Astrocyte (in vitro differentiated cells and primary cell): ENCODE measurements at regions not wholly inside any gene's neighbourhood (a gene's known extent, or its start where the extent isn't known, plus 50 kb on each side); places are given as distances from the start of the nearest gene placed in this dataset.

Experiments used
- CTCF ChIP-seq: IDR thresholded peaks from 2 replicates; pipeline ENCODE4 v1.5.1; 2011; ENCODE audit warnings: low read depth, mild to moderate bottlenecking, inconsistent platforms, low read length, moderate library complexity; ENCODE audit not compliant: insufficient read depth
- EZH2 ChIP-seq: IDR thresholded peaks from 2 replicates; pipeline ENCODE4 v1.6.1; 2012; ENCODE audit warnings: mild to moderate bottlenecking, low read length, inconsistent platforms; ENCODE audit not compliant: insufficient read depth

GRCh38 chr1:245023222-245023621 is 131.6 kb upstream of the KIF26B start:
- no peak for TF ChIP-seq CTCF
- TF ChIP-seq EZH2: no peak
